PC-9 (cell line): ENCODE measurements at regions not wholly inside any gene's neighbourhood (a gene's known extent, or its start where the extent isn't known, plus 50 kb on each side); places are given as distances from the start of the nearest gene placed in this dataset.

Source experiments
- BruUV-seq: library from RNA; stranded (reverse); fragments of 400-500 nt; replicated peaks from 2 replicates; lab custom pipeline; 2021; lab: Mats Ljungman, UMichigan
- CTCF ChIA-PET: fragments of 300-600 bp; sonication (Branson Sonifier 250); formaldehyde crosslinking; loops from one replicate; lab custom pipeline; 2022; ENCODE audit warnings: antibody characterized with exemption; lab: Charles Lee
- POLR2A ChIA-PET: fragments of 300-600 bp; sonication (Branson Sonifier 250); formaldehyde crosslinking; loops from one replicate; lab custom pipeline; 2022; ENCODE audit warnings: antibody characterized with exemption; ENCODE audit not compliant: unreplicated experiment; lab: Charles Lee
- DNase-seq, 2 experiments: peaks; one replicate each; pipeline versions ENCODE4 v3.0.0 to v3.0.0-alpha.2; 2015 to 2022; ENCODE audit warnings: mixed read lengths in 1 of 2
- H2AFZ ChIP-seq: fragments of 200-600 bp; sonication (generic); 2 replicates; pipeline ENCODE4 v1.8.1; 2017; ENCODE audit warnings: antibody characterized with exemption
- H3F3A ChIP-seq: fragments of 200-600 bp; sonication (generic); 2 replicates; pipeline ENCODE4 v1.8.1; 2017; ENCODE audit warnings: antibody characterized with exemption, mild to moderate bottlenecking, low read depth; ENCODE audit not compliant: insufficient read depth
- H3K27ac ChIP-seq: fragments of 200-600 bp; sonication (generic); 2 replicates; pipeline ENCODE4 v1.6.1; 2016; ENCODE audit warnings: mixed run types
- H3K27me3 ChIP-seq: fragments of 200-600 bp; sonication (generic); 2 replicates; pipeline ENCODE4 v1.6.1; 2016; ENCODE audit warnings: low read depth, mixed run types; ENCODE audit not compliant: insufficient read depth
- H3K36me3 ChIP-seq: fragments of 200-600 bp; sonication (generic); 2 replicates; pipeline ENCODE4 v1.6.1; 2016; ENCODE audit warnings: low read depth, mixed run types
- H3K4me1 ChIP-seq: fragments of 200-600 bp; sonication (generic); replicated peaks from 2 replicates; pipeline ENCODE4 v1.6.1; 2016; ENCODE audit warnings: mixed run types; ENCODE audit not compliant: insufficient read depth
- H3K4me2 ChIP-seq: fragments of 200-600 bp; sonication (generic); 2 replicates; pipeline ENCODE4 v1.6.1; 2017; ENCODE audit warnings: mixed run types
- H3K4me3 ChIP-seq: fragments of 200-600 bp; sonication (generic); 2 replicates; pipeline ENCODE4 v1.6.1; 2016; ENCODE audit warnings: mixed run types
- H3K79me2 ChIP-seq: fragments of 200-600 bp; sonication (generic); 2 replicates; pipeline ENCODE4 v1.6.1; 2017; ENCODE audit warnings: low read depth, mixed run types
- H3K9me2 ChIP-seq: fragments of 200-600 bp; sonication (generic); 2 replicates; pipeline ENCODE4 v1.8.1; 2017; ENCODE audit warnings: mild to moderate bottlenecking; ENCODE audit not compliant: insufficient read depth
- H3K9me3 ChIP-seq: fragments of 200-600 bp; sonication (generic); 2 replicates; pipeline ENCODE4 v1.8.1; 2016; ENCODE audit warnings: low read depth; ENCODE audit not compliant: insufficient read depth
- H4K20me1 ChIP-seq: fragments of 200-600 bp; sonication (generic); 2 replicates; pipeline ENCODE4 v1.8.1; 2017; ENCODE audit not compliant: insufficient read depth
- EZH2 ChIP-seq: fragments of 200-600 bp; sonication (generic); IDR thresholded peaks from 2 replicates; pipeline ENCODE4 v1.8.0; 2017; ENCODE audit warnings: antibody characterized with exemption, low read depth
- intact Hi-C: fragments of 100-400 bp; cut with micrococcal nuclease; formaldehyde crosslinking; loops from one replicate; pipeline ENCODE4 v1.10.0; 2022; ENCODE audit not compliant: unreplicated experiment
- TF ChIP-seq, protein P1 (sequence below): fragments of 200-600 bp; sonication (generic); conservative IDR thresholded peaks from 2 replicates; pipeline ENCODE4 v1.6.1; 2017; ENCODE audit warnings: mixed run types, antibody characterized with exemption, mild to moderate bottlenecking, moderate library complexity

DNA sequence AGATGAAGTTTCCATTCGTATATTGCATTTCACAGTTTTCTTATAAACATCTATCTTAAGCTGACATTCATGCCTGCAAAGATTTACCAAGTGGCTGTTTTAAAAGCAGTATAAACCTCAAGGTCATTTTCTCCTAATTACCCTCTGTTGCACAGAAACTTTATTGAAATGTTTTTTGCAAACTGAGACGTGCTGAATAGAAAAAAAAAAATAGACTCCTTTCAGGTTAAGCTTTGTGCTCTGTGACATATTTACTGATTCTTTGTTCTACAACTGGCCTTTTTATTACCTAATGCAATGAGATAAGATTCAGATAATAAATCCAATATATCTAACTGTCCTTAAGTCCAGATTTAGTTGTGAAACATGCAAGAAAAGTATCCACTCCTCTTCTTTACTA, 938.7 kb downstream of the DSC3 start:
- H3K4me3 ChIP-seq: no peak overlapping the region
- no peaks in the 10 kb centered on the region for H3K9me2 ChIP-seq
- no peak for DNase-seq
- TF ChIP-seq EZH2: no peak
- TF ChIP-seq, protein P1, sequence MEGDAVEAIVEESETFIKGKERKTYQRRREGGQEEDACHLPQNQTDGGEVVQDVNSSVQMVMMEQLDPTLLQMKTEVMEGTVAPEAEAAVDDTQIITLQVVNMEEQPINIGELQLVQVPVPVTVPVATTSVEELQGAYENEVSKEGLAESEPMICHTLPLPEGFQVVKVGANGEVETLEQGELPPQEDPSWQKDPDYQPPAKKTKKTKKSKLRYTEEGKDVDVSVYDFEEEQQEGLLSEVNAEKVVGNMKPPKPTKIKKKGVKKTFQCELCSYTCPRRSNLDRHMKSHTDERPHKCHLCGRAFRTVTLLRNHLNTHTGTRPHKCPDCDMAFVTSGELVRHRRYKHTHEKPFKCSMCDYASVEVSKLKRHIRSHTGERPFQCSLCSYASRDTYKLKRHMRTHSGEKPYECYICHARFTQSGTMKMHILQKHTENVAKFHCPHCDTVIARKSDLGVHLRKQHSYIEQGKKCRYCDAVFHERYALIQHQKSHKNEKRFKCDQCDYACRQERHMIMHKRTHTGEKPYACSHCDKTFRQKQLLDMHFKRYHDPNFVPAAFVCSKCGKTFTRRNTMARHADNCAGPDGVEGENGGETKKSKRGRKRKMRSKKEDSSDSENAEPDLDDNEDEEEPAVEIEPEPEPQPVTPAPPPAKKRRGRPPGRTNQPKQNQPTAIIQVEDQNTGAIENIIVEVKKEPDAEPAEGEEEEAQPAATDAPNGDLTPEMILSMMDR: no peak
- no peaks in the 10 kb centered on the region for H3F3A ChIP-seq
- no TSS peak for BruUV-seq
- no peak overlapping the region for H2AFZ ChIP-seq
- no peaks in the 10 kb centered on the region for H3K36me3 ChIP-seq
- H3K79me2 ChIP-seq: no peaks in the 10 kb centered on the region
- H4K20me1 ChIP-seq: no peaks in the 10 kb centered on the region
- no peak overlapping the region for H3K27ac ChIP-seq
- no peaks in the 10 kb centered on the region for H3K9me3 ChIP-seq
- no peak overlapping the region for H3K4me2 ChIP-seq
- no peaks in the 10 kb centered on the region for H3K27me3 ChIP-seq
- intact Hi-C loops: no loop called here
- POLR2A ChIA-PET: interaction anchor here (0.6 to 0.7 kb wide), 2 partner anchors 168 to 1509 kb away, joined by 3 read pairs; no protein-coding TSS in a partner anchor
- CTCF ChIA-PET: no interaction called here
- H3K4me1 ChIP-seq: no peaks in the 10 kb centered on the region

- Histone ChIP-seq H3K27ac (no peak overlapping the region), H2AFZ (no peak overlapping the region), H3F3A (no peaks in the 10 kb centered on the region), H3K27me3 (no peaks in the 10 kb centered on the region), H4K20me1 (no peaks in the 10 kb centered on the region), H3K9me2 (no peaks in the 10 kb centered on the region), H3K4me1 (no peaks in the 10 kb centered on the region), H3K4me2 (no peak overlapping the region), H3K36me3 (no peaks in the 10 kb centered on the region), H3K9me3 (no peaks in the 10 kb centered on the region), H3K4me3 (no peak overlapping the region), H3K79me2 (no peaks in the 10 kb centered on the region)
- TF ChIP-seq, protein P1: no peak
- no peak for TF ChIP-seq EZH2
- BruUV-seq: no TSS peak
- intact Hi-C loops: no loop called here
- POLR2A ChIA-PET: no interaction called here
- DNase-seq: no peak
- CTCF ChIA-PET: no interaction called here
Observed at GRCh38 chr18:30096796-30097195, 945.7 kb downstream of the DSC3 start.

DNA sequence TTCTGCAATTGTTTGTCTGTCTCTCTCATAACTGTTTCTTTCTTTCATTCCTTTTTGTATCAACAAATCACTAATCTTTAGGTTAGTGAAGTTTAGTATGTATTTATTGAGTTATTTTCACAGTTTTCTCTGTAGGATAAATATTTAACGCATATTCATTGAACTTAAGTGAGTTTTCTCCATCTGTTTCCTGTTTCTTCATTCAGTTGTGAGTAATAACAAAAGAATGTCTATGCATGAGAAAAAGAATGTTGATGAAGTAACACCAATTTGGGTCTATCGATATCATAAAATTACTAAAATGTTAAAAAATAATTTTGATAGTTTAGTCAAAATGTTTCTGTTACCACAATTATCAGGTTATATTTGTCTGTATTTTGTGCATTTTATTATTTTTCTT, 948.0 kb downstream of the DSC3 start:
- Histone ChIP-seq H3K4me3 (no peak overlapping the region), H3K79me2 (no peaks in the 10 kb centered on the region), H3F3A (no peaks in the 10 kb centered on the region), H3K4me1 (no peaks in the 10 kb centered on the region), H4K20me1 (no peaks in the 10 kb centered on the region), H3K36me3 (no peaks in the 10 kb centered on the region), H3K27ac (no peak overlapping the region), H3K27me3 (no peaks in the 10 kb centered on the region), H3K9me2 (no peaks in the 10 kb centered on the region), H2AFZ (no peak overlapping the region), H3K4me2 (no peak overlapping the region), H3K9me3 (no peaks in the 10 kb centered on the region)
- TF ChIP-seq, protein P1: no peak
- no peak for TF ChIP-seq EZH2
- ChIA-PET CTCF (no interaction called here), POLR2A (no interaction called here)
- intact Hi-C loops: no loop called here
- no TSS peak for BruUV-seq
- DNase-seq: no peak
